ENCODE measurements at regions not wholly inside any gene's neighbourhood (a gene's known extent, or its start where the extent isn't known, plus 50 kb on each side); places are given as distances from the start of the nearest gene placed in this dataset.

- TF ChIP-seq POLR2A (IDR thresholded peaks at IDR 0.05) (no peak), CTCF (IDR thresholded peaks at IDR 0.05) (no peak)
Measured at GRCh38 chr18:78627551-78628346, 351.9 kb upstream of the SALL3 start.
